HEK293T (cell line): ENCODE measurements at regions not wholly inside any gene's neighbourhood (a gene's known extent, or its start where the extent isn't known, plus 50 kb on each side); places are given as distances from the start of the nearest gene placed in this dataset.
"Not testable (repeated sequence)": the region's sequence is repeated elsewhere in the genome, so short reads cannot be mapped to it uniquely, and the experiment has no call there.

ENCODE experiments used
- CTCF ChIA-PET: fragments of 350-600 bp; formaldehyde crosslinking; extraction: SDS; loops from one replicate; lab custom pipeline; 2021; ENCODE audit warnings: antibody characterized with exemption, inconsistent platforms; lab: Yijun Ruan, JAX
- POLR2A ChIA-PET: fragments of 350-600 bp; formaldehyde crosslinking; extraction: SDS; loops from one replicate; lab custom pipeline; 2020; ENCODE audit warnings: antibody characterized with exemption, inconsistent platforms; lab: Yijun Ruan, JAX
- DNase-seq: peaks from one replicate; pipeline ENCODE4 v3.0.0; 2012; ENCODE audit warnings: mixed read lengths; ENCODE audit errors: extremely low spot score
- ARNT ChIP-seq: fragments of 450-650 bp; IDR thresholded peaks from 2 replicates; pipeline ENCODE4 v1.6.1; 2017; ENCODE audit warnings: mild to moderate bottlenecking
- BHLHE40 ChIP-seq: fragments of 450-650 bp; IDR thresholded peaks from 2 replicates; pipeline ENCODE4 v1.6.1; 2016; ENCODE audit warnings: mild to moderate bottlenecking, moderate library complexity, borderline replicate concordance
- CTBP1 ChIP-seq: fragments of 450-650 bp; IDR thresholded peaks from 2 replicates; pipeline ENCODE4 v1.6.1; 2016; ENCODE audit warnings: borderline replicate concordance
- ELF4 ChIP-seq: fragments of 450-650 bp; IDR thresholded peaks from 2 replicates; pipeline ENCODE4 v1.6.1; 2017; ENCODE audit warnings: antibody characterized with exemption
- FOXA1 ChIP-seq: fragments of 450-650 bp; IDR thresholded peaks from 2 replicates; pipeline ENCODE4 v1.6.1; 2016; ENCODE audit warnings: mild to moderate bottlenecking
- FOXK2 ChIP-seq: fragments of 450-650 bp; IDR thresholded peaks from 2 replicates; pipeline ENCODE4 v1.6.1; 2016; ENCODE audit warnings: mild to moderate bottlenecking
- FOXM1 ChIP-seq: fragments of 450-650 bp; IDR thresholded peaks from 2 replicates; pipeline ENCODE4 v1.6.1; 2017; ENCODE audit warnings: mild to moderate bottlenecking, borderline replicate concordance
- HDGF ChIP-seq: fragments of 450-650 bp; IDR thresholded peaks from 2 replicates; pipeline ENCODE4 v1.6.1; 2017; ENCODE audit warnings: antibody characterized with exemption, borderline replicate concordance
- L3MBTL2 ChIP-seq: fragments of 450-650 bp; conservative IDR thresholded peaks from 2 replicates; pipeline ENCODE4 v1.6.1; 2016; ENCODE audit warnings: mild to moderate bottlenecking
- LEF1 ChIP-seq: fragments of 450-650 bp; IDR thresholded peaks from 2 replicates; pipeline ENCODE4 v1.6.1; 2017; ENCODE audit warnings: mild to moderate bottlenecking, borderline replicate concordance
- NFRKB ChIP-seq: fragments of 450-650 bp; IDR thresholded peaks from 2 replicates; pipeline ENCODE4 v1.6.1; 2016; ENCODE audit warnings: mild to moderate bottlenecking, moderate library complexity
- SP1 ChIP-seq: fragments of 450-650 bp; IDR thresholded peaks from 2 replicates; pipeline ENCODE4 v1.6.1; 2017
- SUZ12 ChIP-seq: fragments of 450-650 bp; IDR thresholded peaks from 2 replicates; pipeline ENCODE4 v1.6.1; 2016; ENCODE audit warnings: mild to moderate bottlenecking
- TARDBP ChIP-seq: fragments of 450-650 bp; IDR thresholded peaks from 2 replicates; pipeline ENCODE4 v1.6.1; 2016
- ZNF384 ChIP-seq: fragments of 450-650 bp; IDR thresholded peaks from 2 replicates; pipeline ENCODE4 v1.6.1; 2016
- TF ChIP-seq, protein P1 (sequence below): fragments of 450-650 bp; IDR thresholded peaks from 2 replicates; pipeline ENCODE4 v1.6.1; 2016

DNA sequence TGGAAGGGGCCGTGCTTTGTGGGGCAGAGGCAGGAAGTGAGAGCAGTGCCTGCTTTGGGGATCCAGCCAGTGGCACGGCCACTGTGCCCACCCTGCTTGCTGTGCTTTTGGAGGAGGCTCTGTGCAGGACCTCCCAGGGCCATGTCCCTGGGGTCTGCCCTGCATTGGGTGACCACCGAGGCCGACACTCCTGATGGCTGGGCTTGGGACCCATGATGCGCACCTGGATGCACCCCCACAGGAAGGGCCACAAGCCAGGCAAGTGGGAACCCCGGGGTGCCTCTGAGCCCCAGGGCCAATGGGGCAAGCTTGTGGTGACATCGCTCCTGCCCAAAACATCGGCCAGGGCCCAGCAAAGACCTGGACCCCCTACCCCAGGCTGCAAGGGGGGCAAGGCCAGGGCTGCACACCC, 738.6 kb upstream of the GJE1 start:
- ChIA-PET CTCF (no interaction called here), POLR2A (no interaction called here)
- DNase-seq, result no peak
- TF ChIP-seq BHLHE40 (no peak), SP1 (no peak), ARNT (no peak), CTBP1 (no peak), HDGF (no peak), FOXA1 (no peak), FOXM1 (no peak), SUZ12 (no peak), L3MBTL2 (no peak)

DNA sequence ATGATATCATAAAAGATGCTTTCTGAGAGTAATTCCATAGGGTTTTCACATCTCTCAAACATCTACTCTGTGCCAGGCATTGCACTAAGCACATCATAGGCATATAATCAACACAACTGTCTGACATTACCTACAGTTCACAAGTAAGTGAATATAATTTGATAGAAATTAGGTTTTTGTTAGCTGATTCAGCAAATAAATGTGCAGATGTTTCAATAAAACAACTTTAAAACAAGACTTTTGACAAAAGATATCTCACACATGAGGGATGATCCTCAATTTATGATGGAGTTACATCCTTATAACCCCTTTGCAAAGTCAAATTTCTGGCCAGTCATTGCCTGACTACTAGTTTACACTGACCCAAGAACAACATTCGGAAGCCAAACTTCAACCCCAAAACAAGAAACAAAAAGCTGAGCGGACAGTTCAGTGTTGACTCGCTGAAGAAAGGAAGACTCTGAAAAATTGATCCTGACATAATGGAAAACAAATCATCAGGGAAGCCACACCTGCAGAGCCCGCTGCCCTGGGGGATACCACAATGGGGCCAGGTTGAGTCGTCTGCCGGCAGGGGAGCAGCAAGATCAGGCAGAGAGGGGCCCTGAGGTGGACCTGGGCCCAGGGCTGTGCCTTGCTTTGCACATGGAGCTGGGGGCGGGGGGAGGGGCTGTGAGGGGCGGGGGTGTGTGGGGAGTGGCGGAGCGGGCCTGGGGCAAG, 739.2 kb upstream of the GJE1 start:
- no peak for DNase-seq
- no peak for TF ChIP-seq SP1
- no peak for TF ChIP-seq HDGF
- no peak for TF ChIP-seq FOXM1
- no peak for TF ChIP-seq SUZ12
- TF ChIP-seq L3MBTL2, result no peak
- no peak for TF ChIP-seq LEF1
- TF ChIP-seq FOXK2, result no peak
- no peak for TF ChIP-seq TARDBP
- POLR2A ChIA-PET, result no interaction called here
- CTCF ChIA-PET, result no interaction called here

DNA sequence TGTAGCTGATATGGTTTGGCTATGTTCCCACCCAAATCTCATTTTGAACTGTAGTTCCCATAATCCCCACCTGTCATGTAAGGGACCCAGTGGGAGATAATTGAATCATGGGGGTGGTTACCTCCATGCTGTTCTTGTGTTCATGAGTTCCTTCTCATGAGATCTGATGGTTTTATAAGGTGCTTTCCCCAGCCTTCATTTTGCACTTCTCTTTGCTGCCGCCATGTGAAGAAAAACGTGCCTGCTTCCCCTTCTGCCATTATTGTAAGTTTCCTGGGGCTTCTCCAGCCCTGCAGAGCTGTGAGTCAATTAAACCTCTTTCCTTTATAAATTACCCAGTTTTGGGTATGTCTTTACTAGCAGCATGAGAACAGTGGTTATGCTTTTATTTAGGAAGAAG, 741.6 kb upstream of the GJE1 start:
- CTCF ChIA-PET, POLR2A ChIA-PET, DNase-seq: not testable (repeated sequence)

DNA sequence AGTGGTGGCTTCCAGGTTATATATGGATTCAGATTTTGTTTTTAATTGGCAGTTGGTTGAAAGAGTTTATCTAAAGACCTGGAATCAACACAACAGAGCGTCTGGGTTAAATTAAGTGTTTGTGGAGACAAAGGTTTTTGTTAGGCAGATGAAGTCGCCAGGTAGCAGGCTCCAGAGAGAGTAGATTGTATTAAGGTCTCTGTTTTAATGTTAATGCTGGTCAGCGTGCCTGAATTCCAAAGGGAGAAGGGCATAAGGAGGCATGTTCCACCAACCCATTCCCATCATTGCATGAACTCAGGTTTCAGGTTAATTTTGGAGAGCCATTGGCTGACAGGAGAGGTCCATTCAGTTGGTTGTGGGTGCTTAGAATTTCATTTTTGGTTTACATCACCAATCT, 744.1 kb upstream of the GJE1 start:
- DNase-seq, result no peak
- TF ChIP-seq LEF1 (no peak), ZNF384 (no peak), SP1 (no peak), HDGF (no peak), FOXA1 (no peak), NFRKB (no peak), ELF4 (no peak), CTBP1 (no peak), FOXM1 (no peak), BHLHE40 (no peak), L3MBTL2 (no peak), SUZ12 (no peak)
- TF ChIP-seq, protein P1, sequence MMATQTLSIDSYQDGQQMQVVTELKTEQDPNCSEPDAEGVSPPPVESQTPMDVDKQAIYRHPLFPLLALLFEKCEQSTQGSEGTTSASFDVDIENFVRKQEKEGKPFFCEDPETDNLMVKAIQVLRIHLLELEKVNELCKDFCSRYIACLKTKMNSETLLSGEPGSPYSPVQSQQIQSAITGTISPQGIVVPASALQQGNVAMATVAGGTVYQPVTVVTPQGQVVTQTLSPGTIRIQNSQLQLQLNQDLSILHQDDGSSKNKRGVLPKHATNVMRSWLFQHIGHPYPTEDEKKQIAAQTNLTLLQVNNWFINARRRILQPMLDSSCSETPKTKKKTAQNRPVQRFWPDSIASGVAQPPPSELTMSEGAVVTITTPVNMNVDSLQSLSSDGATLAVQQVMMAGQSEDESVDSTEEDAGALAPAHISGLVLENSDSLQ, result no peak
- CTCF ChIA-PET, result no interaction called here
- POLR2A ChIA-PET, result no interaction called here

DNA sequence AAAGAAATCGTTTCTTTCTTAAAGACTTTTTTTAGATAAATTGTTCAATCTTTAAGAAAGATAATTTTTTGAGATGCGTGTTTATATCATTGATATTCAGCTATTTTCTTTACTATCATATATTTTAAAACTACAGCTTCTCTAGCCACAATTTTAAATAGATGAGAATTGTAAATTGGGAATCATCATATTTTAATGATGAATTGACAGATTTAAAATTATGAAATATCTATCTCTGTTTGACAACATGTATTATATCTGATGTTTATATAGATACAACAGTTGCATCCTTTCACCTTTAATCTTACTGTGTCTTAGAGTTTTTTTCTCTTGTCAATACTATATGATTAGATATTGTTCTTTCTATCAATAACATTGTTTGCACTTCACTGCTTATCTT, 762.3 kb upstream of the GJE1 start:
- no peak for DNase-seq
- TF ChIP-seq TARDBP (no peak), ZNF384 (no peak), HDGF (no peak), ARNT (no peak), SP1 (no peak), FOXK2 (no peak), CTBP1 (no peak), BHLHE40 (no peak), LEF1 (no peak), FOXM1 (no peak), FOXA1 (no peak), L3MBTL2 (no peak), SUZ12 (no peak), NFRKB (no peak), ELF4 (no peak)
- TF ChIP-seq, protein P1, result no peak
- ChIA-PET POLR2A (no interaction called here), CTCF (no interaction called here)

DNA sequence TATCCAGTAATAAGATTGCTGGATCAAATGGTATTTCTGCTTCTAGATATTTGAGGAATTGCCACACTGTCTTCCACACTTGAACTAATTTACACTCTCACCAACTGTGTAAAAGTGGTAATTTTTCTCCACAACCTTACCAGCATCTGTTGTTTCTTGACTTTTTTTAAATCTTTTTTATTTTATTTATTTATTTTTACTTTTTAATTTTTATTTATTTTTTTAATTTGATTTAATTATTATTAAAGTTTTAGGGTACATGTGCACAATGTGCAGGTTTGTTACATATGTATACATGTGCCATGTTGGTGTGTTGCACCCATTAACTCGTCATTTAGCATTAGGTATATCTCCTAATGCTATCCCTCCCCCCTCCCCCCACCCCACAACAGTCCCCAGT, 765.9 kb upstream of the GJE1 start:
- CTCF ChIA-PET, POLR2A ChIA-PET, DNase-seq: not testable (repeated sequence)

DNA sequence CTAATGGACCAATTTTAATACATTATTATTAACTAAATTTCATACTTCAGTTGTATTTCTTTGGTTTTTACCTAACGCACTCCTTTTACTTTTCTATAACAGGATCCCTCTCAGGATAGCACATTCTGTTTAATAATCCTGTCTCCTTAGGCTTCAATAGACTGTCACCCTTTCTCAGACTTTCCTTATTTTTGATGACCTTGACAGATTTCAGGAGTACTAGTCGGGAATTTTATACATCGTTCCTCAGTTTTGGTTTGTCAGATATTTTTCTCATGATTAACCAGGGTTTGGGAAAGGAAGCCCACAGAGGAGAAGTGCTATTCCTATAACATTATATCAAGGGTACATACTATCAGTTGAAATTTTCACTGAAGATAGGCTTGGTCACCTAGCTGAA, 768.0 kb upstream of the GJE1 start:
- no peak for DNase-seq
- ChIA-PET CTCF (no interaction called here), POLR2A (no interaction called here)
- no peak for TF ChIP-seq FOXA1
- TF ChIP-seq ZNF384, result no peak
- no peak for TF ChIP-seq SP1
- TF ChIP-seq, protein P1, result no peak
- no peak for TF ChIP-seq BHLHE40
- TF ChIP-seq SUZ12, result no peak
- no peak for TF ChIP-seq FOXK2
- TF ChIP-seq NFRKB, result no peak
- TF ChIP-seq TARDBP, result no peak
- no peak for TF ChIP-seq CTBP1
- TF ChIP-seq HDGF, result no peak
- TF ChIP-seq ELF4, result no peak
- TF ChIP-seq LEF1, result no peak
- no peak for TF ChIP-seq FOXM1
- TF ChIP-seq ARNT, result no peak
- no peak for TF ChIP-seq L3MBTL2
